ENCODE measurements at regions not wholly inside any gene's neighbourhood (a gene's known extent, or its start where the extent isn't known, plus 50 kb on each side); places are given as distances from the start of the nearest gene placed in this dataset.

GRCh38 chr5:155461304-155461703 is 447.7 kb downstream of the KIF4B start:
- Histone ChIP-seq H3K9me3 (no peaks in the 10 kb centered on the region), H3K36me3 (no peaks in the 10 kb centered on the region), H3K27ac (no peak overlapping the region), H3K4me3 (no peak overlapping the region), H3K27me3 (no peaks in the 10 kb centered on the region), H3K4me1 (no peaks in the 10 kb centered on the region)
- ATAC-seq (no peak), DNase-seq (no peak)
- no peak for TF ChIP-seq CTCF (IDR thresholded peaks at IDR 0.05)
- intact Hi-C loops (cut with DNase I) = no loop called here

- H3K4me1 ChIP-seq = no peaks in the 10 kb centered on the region
- no peak overlapping the region for H3K27ac ChIP-seq
- H3K36me3 ChIP-seq = no peaks in the 10 kb centered on the region
- ATAC-seq = no peak
- H3K9me3 ChIP-seq = no peaks in the 10 kb centered on the region
- no peak overlapping the region for H3K4me3 ChIP-seq
- no peak for DNase-seq
- no peak for TF ChIP-seq CTCF (IDR thresholded peaks at IDR 0.05)
- H3K27me3 ChIP-seq = no peaks in the 10 kb centered on the region
- intact Hi-C loops (cut with DNase I) = no loop called here
These were observed 453.3 kb downstream of the KIF4B start for GRCh38 chr5:155466851-155467250.

GRCh38 chr5:155471027-155471426 is 457.5 kb downstream of the KIF4B start:
- DNase-seq (no peak), ATAC-seq (no peak)
- Histone ChIP-seq H3K27ac (no peak overlapping the region), H3K27me3 (no peaks in the 10 kb centered on the region), H3K9me3 (no peaks in the 10 kb centered on the region), H3K36me3 (no peaks in the 10 kb centered on the region), H3K4me1 (no peaks in the 10 kb centered on the region), H3K4me3 (no peak overlapping the region)
- TF ChIP-seq CTCF (IDR thresholded peaks at IDR 0.05) = no peak
- intact Hi-C loops (cut with DNase I) = no loop called here

- H3K36me3 ChIP-seq = no peaks in the 10 kb centered on the region
These were observed 459.2 kb downstream of the KIF4B start for GRCh38 chr5:155472780-155473179.

GRCh38 chr5:155475318-155475717 is 461.8 kb downstream of the KIF4B start:
- no peaks in the 10 kb centered on the region for H3K4me1 ChIP-seq
- no peaks in the 10 kb centered on the region for H3K36me3 ChIP-seq
- H3K27me3 ChIP-seq = no peaks in the 10 kb centered on the region
- intact Hi-C loops (cut with DNase I) = no loop called here
- H3K4me3 ChIP-seq = no peak overlapping the region
- H3K27ac ChIP-seq = no peak overlapping the region
- no peak for DNase-seq
- TF ChIP-seq CTCF (IDR thresholded peaks at IDR 0.05) = no peak
- no peaks in the 10 kb centered on the region for H3K9me3 ChIP-seq
- no peak for ATAC-seq

More at GRCh38 chr5:155472780-155473179, 459.2 kb downstream of the KIF4B start:
- Histone ChIP-seq H3K27me3 (no peaks in the 10 kb centered on the region), H3K4me3 (no peak overlapping the region), H3K9me3 (no peaks in the 10 kb centered on the region), H3K27ac (no peak overlapping the region), H3K4me1 (no peaks in the 10 kb centered on the region)
- DNase-seq (no peak), ATAC-seq (no peak)
- intact Hi-C loops (cut with DNase I) = no loop called here
- TF ChIP-seq CTCF (IDR thresholded peaks at IDR 0.05) = no peak

- H3K4me1 ChIP-seq = no peaks in the 10 kb centered on the region
- no peaks in the 10 kb centered on the region for H3K36me3 ChIP-seq
- H3K9me3 ChIP-seq = no peaks in the 10 kb centered on the region
- DNase-seq = no peak
- no peak for ATAC-seq
- intact Hi-C loops (cut with DNase I) = no loop called here
- no peak for TF ChIP-seq CTCF (IDR thresholded peaks at IDR 0.05)
- H3K27ac ChIP-seq = no peak overlapping the region
- no peaks in the 10 kb centered on the region for H3K27me3 ChIP-seq
- no peak overlapping the region for H3K4me3 ChIP-seq
These were observed 467.2 kb downstream of the KIF4B start for GRCh38 chr5:155480731-155481131.
